Breast epithelium (tissue), 4 donors: ENCODE measurements at regions not wholly inside any gene's neighbourhood (a gene's known extent, or its start where the extent isn't known, plus 50 kb on each side); places are given as distances from the start of the nearest gene placed in this dataset.

Source experiments
- DNase-seq, 2 donors: peaks; one replicate each; pipeline ENCODE4 v3.0.0-alpha.2; 2019; ENCODE audit warnings: low spot score in 2 of 2
- H3K27ac ChIP-seq, 2 donors: fragments of 200-600 bp; sonication (generic) in 1 of 2; one replicate each; pipeline ENCODE4 v1.5.1; 2016 to 2019; ENCODE audit warnings: mild to moderate bottlenecking in 1 of 2
- H3K27me3 ChIP-seq, 2 donors: fragments of 200-600 bp; sonication (generic) in 1 of 2; one replicate each; pipeline versions ENCODE4 v1.5.1 to v1.6.0; 2017 to 2019; ENCODE audit warnings: control low read depth in 1 of 2, mild to moderate bottlenecking in 1 of 2
- H3K36me3 ChIP-seq: fragments of 200-600 bp; one replicate; pipeline ENCODE4 v1.5.1; 2019
- H3K4me1 ChIP-seq, 2 donors: fragments of 200-600 bp; sonication (generic); one replicate each; pipeline ENCODE4 v1.5.1; 2016 to 2019; ENCODE audit warnings: control low read depth in 1 of 2
- H3K4me3 ChIP-seq, 3 donors: fragments of 200-600 bp; sonication (generic); 1 replicate in 2 of 3; 2 replicates in 1 of 3; pipeline ENCODE4 v1.5.1; 2016 to 2019; ENCODE audit warnings: mild to moderate bottlenecking in 3 of 3, moderate library complexity in 2 of 3
- H3K9me3 ChIP-seq, 2 donors: fragments of 200-600 bp; sonication (generic) in 1 of 2; one replicate each; pipeline ENCODE4 v1.5.1; 2016 to 2019; ENCODE audit warnings: control low read depth in 1 of 2
- CTCF ChIP-seq, 3 donors: fragments of 450-650 bp; IDR thresholded peaks; one replicate each; pipeline ENCODE4 v1.5.1; 2016 to 2017; ENCODE audit warnings: antibody characterized with exemption in 3 of 3, mild to moderate bottlenecking in 3 of 3, moderate library complexity in 3 of 3
- POLR2A ChIP-seq: fragments of 450-650 bp; IDR thresholded peaks from one replicate; pipeline ENCODE4 v1.6.1; 2016; ENCODE audit warnings: antibody characterized with exemption, mild to moderate bottlenecking, moderate library complexity
- POLR2AphosphoS5 ChIP-seq, 3 donors: sonication (generic); formaldehyde crosslinking; IDR thresholded peaks; one replicate each; pipeline ENCODE4 v1.6.1; 2017; ENCODE audit warnings: antibody characterized with exemption in 3 of 3
- intact Hi-C: fragments of 100-400 bp; cut with DNase I; formaldehyde crosslinking; loops from one replicate; pipeline ENCODE4 v1.15.1; 2023; ENCODE audit warnings: low total_unique reads

DNA sequence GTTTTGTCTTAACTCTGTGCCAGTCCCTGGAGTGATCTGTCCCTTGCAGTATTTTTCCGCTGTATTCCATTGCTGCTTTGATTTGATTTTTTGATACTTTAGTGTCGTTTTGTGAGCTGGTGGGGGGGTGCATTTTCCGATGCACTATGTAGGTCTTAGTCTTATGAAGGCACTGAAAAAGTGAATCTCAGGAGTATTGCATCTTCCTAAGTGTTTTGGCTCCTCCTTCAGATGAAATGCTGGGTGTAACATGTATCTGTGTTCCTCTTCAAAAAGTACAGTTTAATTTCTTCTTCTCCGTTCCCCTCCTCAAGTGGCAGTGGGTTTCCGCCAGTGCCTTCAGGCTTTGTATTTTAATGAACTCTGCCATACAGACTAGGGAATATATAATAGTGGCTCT is 580.7 kb upstream of the GJE1 start:
- TF ChIP-seq POLR2A (no peak), POLR2AphosphoS5 (IDR thresholded peaks at IDR 0.05) (no peak)
- no peaks in the 10 kb centered on the region for H3K36me3 ChIP-seq
- no peak overlapping the region for H3K4me3 ChIP-seq
- H3K27ac ChIP-seq: peak overlapping the region in 1 of 2 donors; percentile 19
- no peaks in the 10 kb centered on the region for H3K27me3 ChIP-seq
- intact Hi-C loops: no loop called here
- no peaks in the 10 kb centered on the region for H3K4me1 ChIP-seq
- H3K9me3 ChIP-seq: no peaks in the 10 kb centered on the region
- DNase-seq: no peak

DNA sequence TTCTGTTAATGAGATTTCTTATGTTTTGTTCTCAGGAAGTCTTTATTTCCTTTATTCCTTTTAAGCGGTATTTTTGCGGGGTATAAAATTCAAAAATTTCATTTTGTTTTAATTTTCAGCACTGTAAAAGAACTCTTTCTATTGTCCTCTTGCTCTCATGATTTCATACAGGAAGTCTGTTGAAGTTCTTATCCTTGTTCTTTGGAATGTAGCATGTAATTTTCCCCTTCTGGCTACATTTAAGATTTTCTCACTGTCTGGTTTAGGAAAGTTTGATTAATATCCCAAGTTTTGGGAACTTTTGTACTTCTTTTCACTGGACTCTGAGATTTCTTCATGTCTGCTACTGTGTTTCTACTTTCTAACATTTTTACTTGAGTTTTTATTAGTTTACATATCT is 581.4 kb upstream of the GJE1 start:
- no peak for DNase-seq
- H3K4me1 ChIP-seq: no peaks in the 10 kb centered on the region
- H3K27ac ChIP-seq: no peak overlapping the region
- no peaks in the 10 kb centered on the region for H3K9me3 ChIP-seq
- no peak for TF ChIP-seq CTCF (IDR thresholded peaks at IDR 0.05)
- no peaks in the 10 kb centered on the region for H3K27me3 ChIP-seq
- H3K4me3 ChIP-seq: no peak overlapping the region
- intact Hi-C loops: no loop called here
- no peaks in the 10 kb centered on the region for H3K36me3 ChIP-seq

DNA sequence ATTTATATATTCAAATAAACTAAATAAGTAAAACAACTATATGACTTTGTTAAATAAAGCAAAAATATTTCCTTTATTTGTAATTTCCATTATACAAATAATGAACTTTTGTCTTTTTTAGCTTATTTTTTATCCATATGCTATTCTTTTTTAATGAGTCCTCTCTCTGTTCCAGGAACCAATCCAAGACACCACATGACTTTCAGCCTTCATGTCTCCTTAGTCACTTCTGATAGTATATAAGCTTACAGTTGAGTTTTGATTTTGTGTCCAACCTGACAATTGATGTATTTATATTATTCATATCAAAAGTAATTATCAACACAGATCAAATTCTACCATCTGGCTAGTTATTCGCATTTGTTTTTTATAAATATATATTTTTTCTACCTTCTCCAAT is 582.3 kb upstream of the GJE1 start:
- no peaks in the 10 kb centered on the region for H3K4me1 ChIP-seq
- TF ChIP-seq CTCF (IDR thresholded peaks at IDR 0.05): no peak
- TF ChIP-seq POLR2AphosphoS5 (IDR thresholded peaks at IDR 0.05): no peak
- TF ChIP-seq POLR2A: no peak
- no peaks in the 10 kb centered on the region for H3K9me3 ChIP-seq
- no peak overlapping the region for H3K27ac ChIP-seq
- H3K27me3 ChIP-seq: no peaks in the 10 kb centered on the region
- H3K36me3 ChIP-seq: no peaks in the 10 kb centered on the region
- H3K4me3 ChIP-seq: no peak overlapping the region
- intact Hi-C loops: no loop called here
- DNase-seq: no peak

DNA sequence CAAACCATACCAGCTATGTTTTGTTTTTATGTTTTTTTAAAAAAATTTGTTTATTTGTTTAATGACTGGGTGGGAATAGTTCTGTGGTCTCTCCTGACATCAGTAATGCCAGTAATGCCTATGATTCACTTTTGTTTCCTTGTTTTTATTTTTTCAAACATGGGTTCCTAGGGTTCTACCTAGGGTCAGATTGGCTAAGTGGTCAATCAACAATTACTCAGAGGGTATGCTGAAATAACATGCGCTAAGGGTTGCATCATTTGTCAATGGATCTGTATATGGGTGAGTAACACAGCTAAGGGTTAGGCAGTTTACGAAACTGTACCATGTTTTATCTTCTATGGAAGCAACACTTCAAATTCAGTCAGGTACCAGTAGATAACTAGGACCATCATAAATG is 583.8 kb upstream of the GJE1 start:
- TF ChIP-seq POLR2AphosphoS5 (IDR thresholded peaks at IDR 0.05): no peak
- no peak for TF ChIP-seq POLR2A
- no peak for TF ChIP-seq CTCF (IDR thresholded peaks at IDR 0.05)
- no peaks in the 10 kb centered on the region for H3K9me3 ChIP-seq

GRCh38 chr6:141541581-141542324 is 591.0 kb upstream of the GJE1 start:
- no peak overlapping the region for H3K4me3 ChIP-seq
- no peak for DNase-seq
- TF ChIP-seq POLR2A (no peak), POLR2AphosphoS5 (IDR thresholded peaks at IDR 0.05) (no peak), CTCF (IDR thresholded peaks at IDR 0.05) (no peak)
- H3K27ac ChIP-seq: no peak overlapping the region
- H3K4me1 ChIP-seq: no peaks in the 10 kb centered on the region
- intact Hi-C loops: no loop called here
- no peaks in the 10 kb centered on the region for H3K36me3 ChIP-seq
- no peaks in the 10 kb centered on the region for H3K27me3 ChIP-seq
- H3K9me3 ChIP-seq: no peaks in the 10 kb centered on the region

More for the DNA sequence above, 583.8 kb upstream of the GJE1 start:
- Histone ChIP-seq H3K27me3 (no peaks in the 10 kb centered on the region), H3K27ac (no peak overlapping the region), H3K36me3 (no peaks in the 10 kb centered on the region), H3K4me1 (no peaks in the 10 kb centered on the region), H3K4me3 (no peak overlapping the region)
- DNase-seq: no peak
- intact Hi-C loops: no loop called here
